Neural progenitor cell (in vitro differentiated cells): ENCODE measurements at regions not wholly inside any gene's neighbourhood (a gene's known extent, or its start where the extent isn't known, plus 50 kb on each side); places are given as distances from the start of the nearest gene placed in this dataset.
A peak's percentile ranks its signal among the peaks of the same experiment; 100 is the strongest.

Source experiments
- DNase-seq: peaks from one replicate; pipeline ENCODE4 v3.0.0-alpha.2; 2016; ENCODE audit warnings: low spot score
- H2AFZ ChIP-seq: fragments of 200-600 bp; sonication (generic); replicated peaks from 2 replicates; pipeline ENCODE4 v1.6.1; 2016; ENCODE audit warnings: antibody characterized with exemption
- H3F3A ChIP-seq: fragments of 200-600 bp; sonication (generic); 2 replicates; pipeline ENCODE4 v1.6.1; 2016; ENCODE audit warnings: antibody characterized with exemption, low read depth
- H3K27ac ChIP-seq: fragments of 200-600 bp; sonication (generic); 2 replicates; pipeline ENCODE4 v1.5.1; 2016; ENCODE audit warnings: mild to moderate bottlenecking
- H3K27me3 ChIP-seq: fragments of 200-600 bp; sonication (generic); 2 replicates; pipeline ENCODE4 v1.6.1; 2016; ENCODE audit warnings: mild to moderate bottlenecking, moderate library complexity
- H3K36me3 ChIP-seq: fragments of 200-600 bp; sonication (generic); 2 replicates; pipeline ENCODE4 v1.5.1; 2016
- H3K4me1 ChIP-seq: fragments of 200-600 bp; sonication (generic); 2 replicates; pipeline ENCODE4 v1.6.1; 2016; ENCODE audit warnings: mixed run types
- H3K4me2 ChIP-seq: fragments of 200-600 bp; sonication (generic); 2 replicates; pipeline ENCODE4 v1.6.1; 2016
- H3K4me3 ChIP-seq: fragments of 200-600 bp; sonication (generic); 2 replicates; pipeline ENCODE4 v1.5.1; 2016
- H3K79me2 ChIP-seq: fragments of 200-600 bp; sonication (generic); 2 replicates; pipeline ENCODE4 v1.6.1; 2016; ENCODE audit warnings: low read depth
- H3K9ac ChIP-seq: fragments of 200-600 bp; sonication (generic); 2 replicates; pipeline ENCODE4 v1.6.1; 2016
- H3K9me3 ChIP-seq: fragments of 200-600 bp; sonication (generic); 2 replicates; pipeline ENCODE4 v1.5.1; 2016; ENCODE audit warnings: low read depth
- H4K20me1 ChIP-seq: fragments of 200-600 bp; sonication (generic); 2 replicates; pipeline ENCODE4 v1.6.1; 2016; ENCODE audit warnings: low read depth
- H3K27ac Mint-ChIP-seq: 3 replicates; pipeline ENCODE4 v1.8.0; 2021; ENCODE audit warnings: mixed read lengths
- H3K27me3 Mint-ChIP-seq: 2 replicates; pipeline ENCODE4 v1.8.0; 2022; ENCODE audit warnings: low read depth, mild to moderate bottlenecking, inconsistent platforms, moderate library complexity, mixed read lengths; ENCODE audit not compliant: insufficient read depth
- H3K36me3 Mint-ChIP-seq: 3 replicates; pipeline ENCODE4 v1.8.0; 2021; ENCODE audit warnings: mixed read lengths
- H3K4me1 Mint-ChIP-seq: 3 replicates; pipeline ENCODE4 v1.8.0; 2021; ENCODE audit warnings: mixed read lengths
- H3K4me3 Mint-ChIP-seq: 3 replicates; pipeline ENCODE4 v1.8.0; 2021; ENCODE audit warnings: mild to moderate bottlenecking, moderate library complexity, mixed read lengths
- H3K9me3 Mint-ChIP-seq: 3 replicates; pipeline ENCODE4 v1.8.0; 2020; ENCODE audit warnings: mixed read lengths
- CTCF ChIP-seq: fragments of 200-600 bp; sonication (generic); IDR thresholded peaks from 2 replicates; pipeline ENCODE4 v1.5.1; 2017; ENCODE audit warnings: antibody characterized with exemption, mild to moderate bottlenecking
- EZH2 ChIP-seq: fragments of 200-600 bp; sonication (generic); IDR thresholded peaks from 2 replicates; pipeline ENCODE4 v1.6.1; 2017; ENCODE audit warnings: antibody characterized with exemption, mild to moderate bottlenecking, moderate library complexity
- EZH2phosphoT487 ChIP-seq: fragments of 200-600 bp; sonication (generic); IDR thresholded peaks from 2 replicates; pipeline ENCODE4 v1.6.1; 2017; ENCODE audit warnings: antibody characterized with exemption

GRCh38 chr14:100381395-100382105 is 58.4 kb downstream of the SLC25A47 start:
- TF ChIP-seq CTCF, result no peak
- no peak for TF ChIP-seq EZH2phosphoT487
- no peak for TF ChIP-seq EZH2
- Histone ChIP-seq H3K4me3 (no peak overlapping the region), H3K9me3 (no peaks in the 10 kb centered on the region), H3K4me1 (peaks cover 17% of the 10 kb centered on the region), H3K27ac (peak overlapping the region; percentile 1), H4K20me1 (no peaks in the 10 kb centered on the region), H3K79me2 (peaks cover 11% of the 10 kb centered on the region), H3K36me3 (no peaks in the 10 kb centered on the region), H3K9ac (no peak overlapping the region), H3K27me3 (no peaks in the 10 kb centered on the region), H3K4me2 (peak overlapping the region; percentile 25), H2AFZ (no peak overlapping the region), H3F3A (peaks cover 33% of the 10 kb centered on the region)
- peaks cover 51% of the 10 kb centered on the region for H3K4me1 Mint-ChIP-seq
- H3K9me3 Mint-ChIP-seq, result no peaks in the 10 kb centered on the region
- H3K27me3 Mint-ChIP-seq, result peaks cover 2% of the 10 kb centered on the region
- H3K27ac Mint-ChIP-seq, result peak overlapping the region; percentile 79
- H3K4me3 Mint-ChIP-seq, result no peak overlapping the region
- peak; percentile 48 for DNase-seq
- peaks cover under 1% of the 10 kb centered on the region for H3K36me3 Mint-ChIP-seq

GRCh38 chr14:100382106-100382455 is 58.9 kb downstream of the SLC25A47 start:
- Histone ChIP-seq H3K4me3 (no peak overlapping the region), H4K20me1 (no peaks in the 10 kb centered on the region), H3K27me3 (no peaks in the 10 kb centered on the region), H3K4me2 (peak overlapping the region; percentile 25), H3F3A (peaks cover 27% of the 10 kb centered on the region), H3K79me2 (peaks cover 8% of the 10 kb centered on the region), H3K9ac (no peak overlapping the region), H2AFZ (no peak overlapping the region), H3K9me3 (no peaks in the 10 kb centered on the region), H3K36me3 (no peaks in the 10 kb centered on the region), H3K4me1 (peaks cover 14% of the 10 kb centered on the region), H3K27ac (peak overlapping the region; percentile 1)
- no peak for DNase-seq
- H3K36me3 Mint-ChIP-seq, result no peaks in the 10 kb centered on the region
- H3K9me3 Mint-ChIP-seq, result no peaks in the 10 kb centered on the region
- H3K4me3 Mint-ChIP-seq, result no peak overlapping the region
- H3K4me1 Mint-ChIP-seq, result peaks cover 45% of the 10 kb centered on the region
- H3K27me3 Mint-ChIP-seq, result peaks cover 2% of the 10 kb centered on the region
- TF ChIP-seq EZH2, result no peak
- no peak for TF ChIP-seq CTCF
- no peak for TF ChIP-seq EZH2phosphoT487
- peak overlapping the region; percentile 37 for H3K27ac Mint-ChIP-seq

- H3K36me3 Mint-ChIP-seq, result no peaks in the 10 kb centered on the region
These were observed 60.6 kb downstream of the SLC25A47 start for GRCh38 chr14:100383727-100384158.

More at GRCh38 chr14:100383727-100384158, 60.6 kb downstream of the SLC25A47 start:
- Histone ChIP-seq H3F3A (peaks cover 23% of the 10 kb centered on the region), H3K79me2 (peaks cover 3% of the 10 kb centered on the region), H3K27me3 (no peaks in the 10 kb centered on the region), H3K4me1 (peaks cover 12% of the 10 kb centered on the region), H3K27ac (no peak overlapping the region), H3K4me3 (no peak overlapping the region), H3K36me3 (no peaks in the 10 kb centered on the region), H3K9me3 (no peaks in the 10 kb centered on the region), H2AFZ (no peak overlapping the region), H4K20me1 (no peaks in the 10 kb centered on the region), H3K9ac (no peak overlapping the region), H3K4me2 (no peak overlapping the region)
- no peaks in the 10 kb centered on the region for H3K9me3 Mint-ChIP-seq
- peak; percentile 85 for DNase-seq
- TF ChIP-seq EZH2 (no peak), EZH2phosphoT487 (no peak), CTCF (peak; percentile 81)
- H3K27me3 Mint-ChIP-seq, result peaks cover 2% of the 10 kb centered on the region
- H3K4me1 Mint-ChIP-seq, result peaks cover 48% of the 10 kb centered on the region
- H3K4me3 Mint-ChIP-seq, result no peak overlapping the region
- H3K27ac Mint-ChIP-seq, result no peak overlapping the region
